Hematopoietic multipotent progenitor cell treated with erythropoietin and hydrocortisone succinate and interleukin-3 and kit ligand, for 6 days (in vitro differentiated cells): ENCODE measurements at regions not wholly inside any gene's neighbourhood (a gene's known extent, or its start where the extent isn't known, plus 50 kb on each side); places are given as distances from the start of the nearest gene placed in this dataset.
A peak's percentile ranks its signal among the peaks of the same experiment; 100 is the strongest.
"Not testable (repeated sequence)": the region's sequence is repeated elsewhere in the genome, so short reads cannot be mapped to it uniquely, and the experiment has no call there.

Experiments
- DNase-seq: peaks from one replicate; pipeline ENCODE4 v3.0.0-alpha.2; 2015

DNA sequence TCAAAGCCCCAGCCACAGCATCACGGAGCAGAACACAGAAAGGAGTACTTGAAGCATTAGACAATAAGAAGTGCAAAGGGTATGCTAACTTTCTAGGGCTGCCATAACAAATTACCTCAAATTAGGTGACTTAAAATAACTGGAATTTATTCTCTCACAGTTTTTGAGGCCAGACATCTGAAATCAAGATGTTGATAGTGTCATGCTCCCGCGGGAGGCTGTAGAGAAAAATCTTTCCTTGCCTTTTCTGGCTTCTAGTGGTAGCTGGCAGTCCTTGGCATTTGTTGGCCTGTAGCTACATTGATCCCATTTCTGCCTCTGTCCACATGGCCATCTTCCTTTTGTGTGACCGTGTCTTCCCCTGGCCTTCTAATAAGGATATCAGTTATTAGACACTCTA, 51.9 kb upstream of the SPDL1 start:
- no peak for DNase-seq

DNA sequence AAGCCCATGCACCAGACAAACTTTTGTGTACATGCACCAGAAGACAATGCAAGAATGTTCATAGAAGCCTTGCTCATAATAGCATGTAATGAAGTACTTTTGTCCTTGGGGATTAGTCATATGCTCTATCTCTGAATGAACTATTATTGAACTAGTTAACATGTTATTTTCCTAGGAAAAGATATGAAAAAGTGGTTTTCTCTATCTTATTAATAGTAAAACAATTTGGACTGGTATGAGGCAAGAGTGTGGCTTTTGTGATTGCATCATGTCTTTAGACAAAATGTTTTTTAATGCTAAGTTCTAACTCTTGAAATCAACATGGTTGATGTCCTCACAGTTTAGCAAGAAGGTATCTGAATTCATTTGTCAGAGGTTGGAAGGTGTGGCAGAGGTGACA, 55.7 kb upstream of the SPDL1 start:
- no peak for DNase-seq

DNA sequence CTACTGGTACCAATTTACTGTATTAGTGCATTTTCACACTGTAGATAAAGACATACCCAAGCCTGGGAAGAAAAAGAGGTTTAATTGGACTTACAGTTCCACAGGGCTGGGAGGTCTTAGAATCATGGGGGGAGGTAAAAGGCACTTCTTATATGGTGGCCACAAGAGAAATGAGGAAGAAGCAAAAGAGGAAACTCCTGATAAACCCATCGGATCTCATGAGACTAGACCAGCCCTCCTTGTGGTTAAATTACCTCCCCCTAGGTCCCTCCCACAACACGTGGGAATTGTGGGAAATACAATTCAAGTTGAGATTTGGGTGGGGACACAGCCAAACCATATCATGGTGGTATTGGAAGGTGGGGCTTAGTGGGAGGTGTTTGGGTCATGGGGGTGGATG, 56.5 kb upstream of the SPDL1 start:
- DNase-seq: peak; percentile 23

DNA sequence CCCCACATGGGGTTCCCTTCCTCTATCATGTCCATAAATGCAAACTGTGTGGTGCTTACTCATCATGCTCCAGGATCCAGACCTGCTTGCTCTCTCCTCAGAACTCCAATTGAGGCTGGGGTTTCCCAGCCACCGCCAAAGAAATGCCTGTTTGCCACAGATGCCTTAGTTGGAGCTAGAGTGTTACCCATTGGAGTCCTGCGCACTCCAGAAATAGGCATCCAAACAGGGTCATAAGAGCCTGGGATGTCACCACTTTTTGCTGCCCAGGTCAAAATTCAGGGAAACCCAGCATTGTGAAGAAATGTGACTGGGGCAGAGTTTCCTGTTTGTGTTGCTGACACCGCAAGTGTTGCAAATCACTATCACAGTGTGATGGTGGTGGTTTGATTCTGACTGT, 60.7 kb upstream of the SPDL1 start:
- no peak for DNase-seq

DNA sequence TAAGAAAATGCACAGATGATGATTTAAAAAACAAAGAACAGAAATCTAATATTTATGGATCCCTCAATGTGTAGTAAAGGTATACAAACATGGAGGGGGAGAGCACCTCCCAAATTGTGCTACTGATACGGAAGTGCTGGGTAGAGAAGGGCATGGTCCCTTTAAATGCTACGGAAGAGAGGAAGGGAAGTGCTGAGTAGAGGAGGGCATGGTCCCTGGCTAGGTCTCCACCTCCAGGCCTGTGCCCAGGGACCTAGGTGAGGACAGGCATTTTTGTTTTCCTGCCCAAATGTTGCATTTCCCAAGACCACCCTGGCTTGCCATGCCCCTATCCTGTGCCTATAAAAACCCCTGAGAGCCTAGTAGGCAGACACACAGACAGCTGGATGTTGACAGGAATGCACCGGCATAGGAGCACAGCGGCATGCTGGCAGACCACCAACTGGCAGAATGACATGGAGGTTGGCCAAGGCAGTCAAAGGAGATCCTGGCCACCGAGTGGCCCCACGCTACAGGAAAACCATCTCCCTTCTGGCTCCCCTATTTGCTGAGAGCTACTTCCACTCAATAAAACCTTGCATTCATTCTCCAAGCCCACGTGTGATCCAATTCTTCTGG, 62.1 kb upstream of the SPDL1 start:
- no peak for DNase-seq

DNA sequence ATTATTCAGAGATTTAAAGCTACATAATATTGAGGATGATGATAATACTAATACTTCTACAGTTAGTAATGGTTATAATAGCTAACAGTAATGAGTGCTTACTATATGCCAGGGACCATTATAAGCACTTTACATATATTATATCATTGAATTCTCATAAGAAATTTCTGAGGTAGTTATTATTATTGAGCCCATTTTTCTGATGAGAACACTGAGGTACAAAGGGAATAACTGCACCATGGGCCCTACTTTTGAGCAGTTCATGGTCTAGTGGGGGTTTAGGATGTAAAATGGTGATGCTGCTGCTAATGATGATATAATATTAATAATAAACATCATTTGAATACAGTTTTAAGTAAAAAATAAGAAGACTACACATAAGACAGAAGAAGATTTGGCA, 64.2 kb upstream of the SPDL1 start:
- no peak for DNase-seq

DNA sequence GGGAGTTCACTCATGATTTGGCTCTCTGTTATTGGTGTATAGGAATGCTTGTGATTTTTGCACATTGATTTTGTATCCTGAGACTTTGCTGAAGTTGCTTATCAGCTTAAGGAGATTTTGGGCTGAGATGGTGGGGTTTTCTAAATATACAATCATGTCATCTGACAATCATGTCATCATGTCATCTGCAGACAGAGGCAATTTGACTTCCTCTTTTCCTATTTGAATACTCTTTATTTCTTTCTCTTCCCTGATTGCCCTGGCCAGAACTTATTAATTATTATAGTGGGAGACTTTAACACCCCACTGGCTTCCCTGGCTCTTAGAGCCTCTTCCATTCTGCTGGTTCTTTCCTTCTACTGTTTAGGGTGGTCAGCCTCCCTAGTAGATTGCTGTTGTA, 64.8 kb upstream of the SPDL1 start:
- not testable (repeated sequence) for DNase-seq

DNA sequence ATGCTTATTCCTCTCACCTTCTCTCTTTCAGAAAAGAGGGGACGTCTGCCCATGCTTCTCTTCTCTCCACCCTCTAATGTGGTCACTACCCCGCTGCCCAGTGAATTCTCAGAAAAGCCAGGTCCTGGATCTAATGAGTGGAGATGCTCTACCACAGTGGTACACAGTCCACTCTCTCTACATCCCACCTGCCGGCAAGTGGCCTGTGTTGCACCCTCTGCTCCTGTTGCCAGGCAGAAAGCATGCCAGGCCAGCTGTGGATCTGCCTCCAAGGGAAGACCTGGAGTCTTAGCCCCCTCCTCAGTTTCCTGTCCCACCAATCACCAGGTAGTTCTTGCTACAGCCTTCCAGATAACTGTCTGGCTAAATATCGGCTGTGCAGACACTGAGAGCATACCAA, 71.2 kb upstream of the SPDL1 start:
- DNase-seq: no peak

DNA sequence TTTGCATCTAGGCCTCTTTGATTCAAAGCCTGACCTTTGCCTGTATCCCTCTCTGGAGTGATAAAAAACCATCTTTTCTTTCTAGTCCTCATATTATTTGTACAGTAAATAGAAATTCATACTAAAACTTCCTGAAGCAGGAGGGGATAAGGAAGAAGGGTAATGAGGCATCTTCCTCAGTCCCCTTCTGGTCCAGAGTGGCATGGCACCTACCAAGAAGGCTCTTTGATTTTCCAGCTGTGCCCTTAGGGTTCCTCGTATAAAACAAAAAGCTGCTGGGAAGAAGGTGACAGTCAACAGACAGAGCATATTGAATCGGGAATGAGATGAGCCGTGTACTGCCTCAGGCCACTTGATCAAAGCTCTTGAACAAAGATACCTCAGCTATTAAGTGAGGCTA, 71.9 kb upstream of the SPDL1 start:
- DNase-seq: no peak

DNA sequence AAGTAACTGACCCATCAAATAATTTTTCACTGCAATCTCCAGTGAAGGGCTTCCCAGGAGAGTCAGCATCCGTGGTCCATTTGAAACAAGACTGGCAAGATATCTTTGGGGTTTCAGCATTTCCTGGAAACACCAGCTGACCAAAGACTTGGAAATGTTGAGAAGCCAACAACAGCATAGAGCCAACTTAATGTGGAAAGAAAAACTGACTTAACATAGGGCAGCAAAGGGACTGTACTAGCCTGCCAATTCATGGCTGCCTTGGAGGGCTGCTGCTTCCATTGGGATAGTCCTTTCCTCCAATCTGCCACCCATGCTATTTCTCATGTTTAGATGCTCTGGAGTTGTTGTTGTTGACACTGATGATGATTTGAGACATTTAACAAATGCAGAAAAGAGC, 76.5 kb upstream of the SPDL1 start:
- no peak for DNase-seq

DNA sequence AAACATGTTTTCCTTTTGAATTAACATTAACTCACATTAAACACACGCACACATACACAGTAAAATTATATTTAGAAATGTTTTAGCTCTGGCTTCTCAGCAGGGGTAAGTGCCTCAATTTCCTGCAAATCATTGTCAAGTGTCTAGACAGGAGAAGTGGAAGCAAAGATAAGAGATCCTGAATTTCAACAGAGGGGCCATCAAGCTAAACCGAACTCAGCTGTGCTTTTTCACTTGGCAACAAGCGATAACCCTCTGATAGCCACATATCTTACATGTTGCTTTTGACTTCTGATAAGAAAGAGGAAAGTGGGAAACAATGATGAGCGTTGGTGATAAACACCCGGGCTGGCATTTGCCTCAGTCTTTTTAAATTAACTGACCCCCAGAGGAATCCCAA, 79.7 kb upstream of the SPDL1 start:
- DNase-seq: no peak

DNA sequence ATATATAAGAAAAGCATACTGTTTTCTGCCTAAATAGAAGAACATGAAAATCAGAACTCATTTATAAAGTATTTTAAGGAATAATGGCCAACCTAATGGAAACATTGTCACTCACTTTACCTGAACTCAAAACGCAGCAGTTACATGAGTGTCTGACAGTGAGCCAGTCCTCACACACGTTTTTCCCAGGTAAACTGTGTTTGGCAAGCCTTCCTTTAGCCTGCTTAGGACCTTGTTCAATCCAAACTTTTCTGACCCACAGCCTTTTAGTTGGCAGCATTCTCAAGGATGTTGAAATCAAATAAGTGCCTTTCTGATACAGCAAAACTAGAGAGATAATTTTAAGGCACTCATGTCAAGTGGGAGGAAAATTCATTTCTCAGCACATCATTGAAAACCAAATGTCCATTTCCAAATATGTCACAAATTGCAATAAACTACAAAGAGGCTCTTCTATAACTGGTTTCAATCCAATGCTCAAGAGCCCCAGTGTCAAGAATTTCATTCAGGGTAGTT, 83.5 kb upstream of the SPDL1 start:
- DNase-seq: no peak

DNA sequence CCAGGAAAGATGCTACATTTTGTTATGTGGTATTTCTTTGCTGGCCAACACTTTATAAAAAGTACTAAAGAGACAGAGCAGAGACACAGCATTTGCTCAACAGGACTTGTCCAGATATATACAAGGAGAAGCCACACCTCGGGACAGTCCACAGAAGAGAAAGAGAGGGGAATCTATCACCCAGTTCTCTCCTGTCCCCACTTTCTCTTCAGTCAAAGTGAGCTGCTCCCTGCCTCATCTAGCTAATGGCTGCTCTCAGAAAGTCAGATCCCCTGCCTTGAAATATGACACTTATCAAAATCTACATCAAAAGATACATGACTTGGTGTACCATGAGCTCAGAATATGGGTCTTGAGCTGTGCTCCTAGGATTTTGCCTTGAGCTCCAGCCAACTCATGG, 86.7 kb upstream of the SPDL1 start:
- no peak for DNase-seq

DNA sequence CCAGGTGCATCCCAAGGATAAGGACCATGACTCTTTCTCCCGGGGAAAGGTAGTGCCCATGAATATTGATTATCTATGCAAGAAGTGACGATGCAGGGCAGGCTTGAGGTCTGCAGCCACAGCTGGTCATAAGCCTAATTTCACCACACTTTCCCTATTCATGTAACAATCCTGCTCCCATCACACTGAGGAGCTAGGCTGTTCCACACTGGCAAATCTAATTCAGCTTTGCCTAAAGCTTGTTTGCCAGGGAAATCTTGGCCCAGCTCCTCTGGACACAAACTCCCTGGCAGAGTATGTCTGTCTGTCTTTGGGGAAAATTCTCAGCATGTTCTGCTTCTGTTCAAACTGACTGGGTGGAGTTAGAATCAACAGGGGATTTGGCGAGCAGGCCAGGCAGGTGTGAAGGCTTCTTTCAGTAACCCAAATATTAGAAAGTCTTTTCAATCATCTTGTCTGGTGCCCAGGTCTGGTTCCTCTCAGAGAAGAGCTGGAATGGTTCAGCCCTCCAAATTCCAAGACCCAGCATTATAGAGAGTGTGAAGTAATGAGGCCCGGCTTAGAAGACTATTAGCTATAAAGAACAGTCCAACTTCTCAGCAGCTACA, 88.5 kb upstream of the SPDL1 start:
- DNase-seq: no peak

DNA sequence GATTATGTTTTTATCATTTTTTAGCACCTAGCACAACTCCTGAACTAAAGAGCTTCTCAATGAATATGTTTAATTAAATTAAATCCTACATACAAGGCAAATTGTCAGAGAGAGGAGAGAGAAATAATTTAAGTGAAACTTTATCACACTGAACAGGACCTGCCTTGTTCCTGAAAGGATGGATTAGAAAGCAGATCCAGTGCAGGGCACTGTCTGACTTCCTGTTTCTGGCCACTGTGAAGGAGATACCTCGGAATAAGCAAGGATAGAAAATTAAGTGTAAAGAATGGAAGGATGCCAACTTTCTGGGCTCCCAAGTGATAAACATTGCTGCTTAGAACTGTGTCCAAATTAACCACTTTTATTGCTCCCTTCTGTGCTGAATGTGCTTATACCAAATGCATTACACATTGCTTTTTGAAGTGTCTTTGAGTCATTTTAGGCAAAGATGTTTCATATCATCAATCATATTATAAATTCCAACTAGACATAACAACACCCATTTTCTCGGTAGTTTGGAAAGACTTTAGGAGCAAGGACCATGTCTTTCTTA, 89.1 kb upstream of the SPDL1 start:
- DNase-seq: no peak

DNA sequence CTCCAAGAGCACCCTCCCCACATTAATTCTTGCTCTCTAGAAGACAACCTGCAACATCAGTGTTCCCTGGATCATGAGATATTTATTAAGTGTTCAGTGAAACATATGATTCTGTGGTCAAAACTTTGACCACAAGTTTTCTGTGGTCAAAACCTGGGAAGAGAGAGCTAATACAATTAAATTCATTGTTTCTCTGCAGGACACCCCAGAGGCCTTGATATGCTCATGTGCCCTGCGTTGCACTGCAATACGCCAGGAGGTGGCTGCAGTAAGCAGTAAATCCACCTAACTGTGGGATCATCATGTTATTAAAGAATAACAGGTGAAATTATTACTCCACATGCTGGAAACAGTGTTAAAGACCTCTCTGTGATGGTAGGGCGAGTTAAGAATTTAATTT, 109.3 kb upstream of the SPDL1 start:
- DNase-seq: no peak

DNA sequence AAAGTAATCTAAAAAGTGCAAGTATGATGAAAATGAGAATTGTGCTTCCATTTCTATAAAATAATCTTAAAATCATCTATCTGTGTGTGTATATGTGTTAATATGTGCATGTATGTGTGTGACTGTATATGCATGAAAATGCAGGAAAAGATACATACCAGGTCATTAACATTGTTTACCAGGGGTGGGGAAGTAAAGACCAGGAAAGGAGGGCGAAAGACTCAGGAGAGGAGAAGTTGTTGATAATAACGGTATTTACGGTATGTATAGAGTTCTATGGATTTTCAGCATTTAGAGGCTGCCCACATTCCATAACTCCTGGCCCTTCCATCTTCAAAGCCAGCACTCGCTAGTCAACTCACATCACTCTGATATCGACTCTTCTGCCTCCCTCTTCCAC, 111.0 kb upstream of the SPDL1 start:
- no peak for DNase-seq

DNA sequence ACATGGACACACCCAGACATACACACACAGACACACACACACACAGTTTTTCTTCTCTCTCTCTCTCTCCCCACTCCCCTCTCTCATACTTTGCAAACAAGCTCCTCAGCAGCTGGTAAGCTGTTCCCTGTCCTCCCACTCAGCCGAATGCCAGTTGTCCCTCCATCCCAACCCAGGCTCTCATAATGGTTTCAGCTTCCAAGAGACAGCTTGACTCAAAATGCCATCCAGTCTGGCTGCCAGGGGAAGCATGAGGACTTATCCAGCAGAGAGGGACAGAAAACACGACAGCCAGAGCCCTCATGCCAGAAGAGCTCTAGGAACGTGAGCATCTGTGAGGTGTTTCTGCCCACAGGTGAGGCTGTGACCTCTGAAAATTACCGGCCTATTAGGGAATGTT, 112.6 kb upstream of the SPDL1 start:
- no peak for DNase-seq

DNA sequence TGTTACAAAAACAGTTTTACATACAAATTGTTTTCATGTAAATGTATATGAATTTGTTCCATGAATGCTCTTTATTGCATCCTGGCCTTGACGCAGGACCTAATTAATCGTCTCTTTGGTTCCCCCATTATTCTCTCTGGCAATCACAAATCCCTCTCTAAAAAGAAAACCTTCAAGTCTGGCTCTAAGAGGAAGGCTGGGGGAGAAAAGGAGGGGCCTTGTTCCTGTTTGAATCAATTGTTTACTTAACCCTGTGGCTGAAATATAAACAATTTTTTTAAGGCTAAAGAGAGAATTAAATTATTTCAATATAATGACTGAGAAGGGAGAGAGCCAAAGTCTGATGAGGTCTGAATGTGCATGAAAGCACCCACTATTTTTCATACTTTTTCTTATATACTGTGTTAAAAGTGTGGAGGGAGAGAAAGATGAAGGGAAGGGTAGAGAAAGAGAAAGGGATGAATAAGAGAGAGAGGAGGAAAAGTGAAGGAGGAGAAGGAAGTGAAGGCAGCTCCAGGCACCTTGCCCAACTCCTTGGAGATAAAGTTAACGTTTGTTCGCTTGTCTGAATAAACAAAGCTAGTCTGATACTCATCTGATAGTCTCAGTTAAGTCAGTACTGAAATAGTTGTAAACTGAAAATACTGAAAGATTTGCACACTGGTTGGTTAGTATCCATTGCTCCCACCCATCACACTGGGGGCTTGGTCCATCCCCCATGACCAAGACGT, 116.4 kb upstream of the SPDL1 start:
- DNase-seq: no peak

DNA sequence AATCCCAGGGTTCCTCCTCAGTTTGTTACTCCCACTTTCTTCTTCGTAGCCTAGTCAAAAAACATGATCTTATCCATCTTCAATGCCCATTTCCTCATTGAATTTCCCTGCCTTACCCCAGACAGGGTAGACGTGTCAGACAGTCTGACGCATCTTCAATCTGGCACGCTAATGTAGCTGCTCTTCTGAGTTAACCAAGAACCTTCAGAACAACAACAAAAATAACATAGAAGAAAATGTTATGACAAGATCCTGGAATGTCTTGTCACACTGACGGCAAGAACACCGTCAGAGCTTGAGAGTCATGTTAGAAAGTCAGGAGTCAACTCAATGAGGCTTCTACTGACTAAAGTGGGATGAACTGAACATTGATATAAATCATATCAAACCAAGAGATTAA, 122.7 kb upstream of the SPDL1 start:
- DNase-seq: no peak

DNA sequence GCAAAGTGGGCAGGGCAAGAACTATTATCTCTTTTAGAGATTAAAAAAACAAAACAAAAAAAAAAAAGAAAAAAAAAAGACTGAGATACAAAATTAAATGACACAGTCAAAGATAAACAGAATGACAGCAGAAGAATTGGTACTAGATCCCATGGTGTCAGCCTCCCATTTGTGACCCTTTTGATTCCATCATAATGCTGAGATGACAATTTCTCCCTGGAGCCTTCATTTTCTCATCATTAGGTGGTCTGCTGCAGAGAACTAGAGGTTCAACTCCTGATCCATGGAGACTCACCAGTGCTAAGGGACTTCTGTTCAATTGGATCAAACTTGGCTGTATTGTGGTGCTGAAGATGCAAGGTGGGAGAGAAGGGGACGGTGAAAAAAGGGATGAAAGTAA, 123.5 kb upstream of the SPDL1 start:
- no peak for DNase-seq

DNA sequence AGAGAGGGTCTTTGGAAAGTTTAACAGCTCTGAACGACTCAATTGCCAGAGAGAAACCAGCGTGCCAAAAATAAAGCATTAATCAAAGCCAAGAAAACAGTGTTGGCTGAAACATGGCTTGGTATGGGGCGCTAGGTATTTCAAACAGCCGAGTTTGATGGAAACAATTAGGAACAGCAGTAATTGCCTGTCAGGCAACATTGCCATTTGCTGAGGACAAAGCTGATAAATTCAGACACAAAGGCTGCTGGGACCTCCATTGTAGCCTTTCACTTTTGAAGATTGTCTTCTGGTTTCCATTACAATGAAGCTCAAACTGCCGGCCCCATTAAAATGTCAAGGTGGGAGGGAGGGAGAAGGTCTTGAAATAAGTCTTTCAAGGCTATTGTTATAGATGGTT, 125.4 kb upstream of the SPDL1 start:
- DNase-seq: no peak

DNA sequence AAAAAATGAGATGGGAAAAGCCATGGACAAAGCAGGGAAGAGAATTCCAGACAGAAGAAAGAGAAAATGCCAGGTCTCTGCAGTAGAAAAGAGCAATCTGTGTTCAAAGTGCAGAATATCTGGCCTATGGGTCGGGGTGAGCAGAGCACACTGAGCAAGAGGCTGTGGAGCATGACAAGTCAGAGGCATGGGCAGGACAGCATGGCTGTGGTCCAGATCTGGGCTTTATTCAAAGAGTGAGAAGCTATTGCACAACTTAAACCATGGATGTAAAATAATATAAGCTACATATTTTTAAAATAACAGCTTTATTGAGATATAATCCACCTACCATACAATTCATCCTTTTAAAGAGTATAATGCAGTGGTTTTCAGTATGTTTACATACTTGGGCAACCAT, 133.1 kb upstream of the SPDL1 start:
- no peak for DNase-seq

DNA sequence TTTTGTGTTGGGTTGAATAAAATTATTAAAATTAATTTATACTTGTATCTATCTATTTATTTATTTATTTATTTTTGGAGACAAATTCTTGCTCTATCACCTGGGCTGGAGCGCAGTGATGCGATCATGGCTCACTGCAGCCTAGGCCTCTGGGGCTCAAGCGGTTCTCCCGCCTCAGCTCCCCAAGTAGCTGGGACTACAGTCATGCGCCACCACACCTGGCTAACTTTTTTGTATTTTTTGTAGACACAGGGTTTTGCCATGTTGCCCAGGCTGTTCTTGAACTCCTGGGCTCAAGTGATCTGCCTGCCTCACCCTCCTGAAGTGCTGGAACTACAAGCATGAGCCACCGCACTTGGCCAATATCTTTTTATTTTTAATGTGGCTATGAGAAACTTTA, 134.7 kb upstream of the SPDL1 start:
- no peak for DNase-seq
